DOHH2 (cell line): ENCODE measurements at regions not wholly inside any gene's neighbourhood (a gene's known extent, or its start where the extent isn't known, plus 50 kb on each side); places are given as distances from the start of the nearest gene placed in this dataset.

ENCODE experiments used
- CTCF ChIP-seq: fragments of 200-600 bp; sonication (generic); IDR thresholded peaks from one replicate; pipeline ENCODE4 v1.5.1; 2014; ENCODE audit warnings: antibody characterized with exemption, mild to moderate bottlenecking, low read depth, low read length; ENCODE audit not compliant: poor library complexity, severe bottlenecking
- EZH2phosphoT487 ChIP-seq: fragments of 200-600 bp; sonication (generic); IDR thresholded peaks from 2 replicates; pipeline ENCODE4 v1.6.1; 2017; ENCODE audit warnings: borderline replicate concordance, mild to moderate bottlenecking, antibody characterized with exemption, low read length, moderate library complexity, mixed read lengths

- no peak for TF ChIP-seq CTCF
- TF ChIP-seq EZH2phosphoT487: no peak
Observed at GRCh38 chr2:188142088-188142487, 149.6 kb upstream of the GULP1 start.
